A549 (cell line): ENCODE measurements at regions not wholly inside any gene's neighbourhood (a gene's known extent, or its start where the extent isn't known, plus 50 kb on each side); places are given as distances from the start of the nearest gene placed in this dataset.

ENCODE experiments used
- CEBPB ChIP-seq, 2 experiments: fragments of >200 bp in 1 of 2; sonication (Bioruptor Twin) in 1 of 2; formaldehyde crosslinking in 1 of 2; IDR thresholded peaks; 2 replicates each; pipeline ENCODE4 v1.6.1; 2012 to 2016
- EP300 ChIP-seq, 2 experiments: fragments of >200 bp; sonication (Bioruptor Twin); formaldehyde crosslinking; IDR thresholded peaks; 2 replicates in 1 of 2; 3 replicates in 1 of 2; pipeline ENCODE4 v1.6.1; 2016 to 2017
- HMGXB4 ChIP-seq: fragments of 250-450 bp; sonication (Bioruptor Pico); IDR thresholded peaks from 2 replicates; pipeline ENCODE4 v1.5.0; 2021; ENCODE audit warnings: mild to moderate bottlenecking, moderate library complexity, borderline replicate concordance

GRCh38 chr9:87271696-87272477, 225.8 kb upstream of the DAPK1 start:
- TF ChIP-seq HMGXB4 (CRISPR knock-in tag) (no peak), CEBPB (IDR thresholded peaks at IDR 0.05) (no peak), EP300 (IDR thresholded peaks at IDR 0.05) (no peak)
